GM12864 (cell line): ENCODE measurements at regions not wholly inside any gene's neighbourhood (a gene's known extent, or its start where the extent isn't known, plus 50 kb on each side); places are given as distances from the start of the nearest gene placed in this dataset.
"Not testable (repeated sequence)": the region's sequence is repeated elsewhere in the genome, so short reads cannot be mapped to it uniquely, and the experiment has no call there.

Experiments used
- DNase-seq: peaks from one replicate; pipeline ENCODE4 v3.0.0-alpha.2; 2011; ENCODE audit warnings: low read depth
- H3K4me3 ChIP-seq: 2 replicates; pipeline ENCODE4 v1.5.1; 2011; ENCODE audit warnings: mild to moderate bottlenecking, low read depth, low read length, control low read depth
- TF ChIP-seq, protein P1 (sequence below): IDR thresholded peaks from 2 replicates; pipeline ENCODE4 v1.5.1; 2011; ENCODE audit warnings: low read depth, mild to moderate bottlenecking, moderate library complexity, low read length, control low read depth, inconsistent platforms; ENCODE audit errors: missing control alignments

DNA sequence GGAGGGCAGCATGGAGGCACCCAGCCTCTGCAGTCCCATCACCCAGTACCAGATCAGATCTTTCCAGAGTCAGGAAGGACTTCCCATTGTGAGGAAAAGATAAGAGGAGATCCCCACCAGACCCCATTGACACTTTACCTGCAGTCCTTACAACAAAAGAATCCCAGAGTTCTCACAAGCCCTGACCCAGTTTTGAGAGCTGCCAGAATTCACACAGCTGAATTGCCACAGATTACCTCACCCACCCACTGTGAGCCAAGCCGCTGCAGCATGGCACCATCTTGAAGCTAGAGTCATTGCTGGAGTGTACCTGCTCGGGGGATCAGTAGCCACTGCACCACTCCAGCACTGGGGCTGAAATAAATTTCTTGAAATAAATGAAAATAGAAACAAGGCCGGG lies 91.8 kb upstream of the UBASH3B start:
- no peak overlapping the region for H3K4me3 ChIP-seq
- DNase-seq: no peak
- TF ChIP-seq, protein P1, sequence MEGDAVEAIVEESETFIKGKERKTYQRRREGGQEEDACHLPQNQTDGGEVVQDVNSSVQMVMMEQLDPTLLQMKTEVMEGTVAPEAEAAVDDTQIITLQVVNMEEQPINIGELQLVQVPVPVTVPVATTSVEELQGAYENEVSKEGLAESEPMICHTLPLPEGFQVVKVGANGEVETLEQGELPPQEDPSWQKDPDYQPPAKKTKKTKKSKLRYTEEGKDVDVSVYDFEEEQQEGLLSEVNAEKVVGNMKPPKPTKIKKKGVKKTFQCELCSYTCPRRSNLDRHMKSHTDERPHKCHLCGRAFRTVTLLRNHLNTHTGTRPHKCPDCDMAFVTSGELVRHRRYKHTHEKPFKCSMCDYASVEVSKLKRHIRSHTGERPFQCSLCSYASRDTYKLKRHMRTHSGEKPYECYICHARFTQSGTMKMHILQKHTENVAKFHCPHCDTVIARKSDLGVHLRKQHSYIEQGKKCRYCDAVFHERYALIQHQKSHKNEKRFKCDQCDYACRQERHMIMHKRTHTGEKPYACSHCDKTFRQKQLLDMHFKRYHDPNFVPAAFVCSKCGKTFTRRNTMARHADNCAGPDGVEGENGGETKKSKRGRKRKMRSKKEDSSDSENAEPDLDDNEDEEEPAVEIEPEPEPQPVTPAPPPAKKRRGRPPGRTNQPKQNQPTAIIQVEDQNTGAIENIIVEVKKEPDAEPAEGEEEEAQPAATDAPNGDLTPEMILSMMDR: no peak

DNA sequence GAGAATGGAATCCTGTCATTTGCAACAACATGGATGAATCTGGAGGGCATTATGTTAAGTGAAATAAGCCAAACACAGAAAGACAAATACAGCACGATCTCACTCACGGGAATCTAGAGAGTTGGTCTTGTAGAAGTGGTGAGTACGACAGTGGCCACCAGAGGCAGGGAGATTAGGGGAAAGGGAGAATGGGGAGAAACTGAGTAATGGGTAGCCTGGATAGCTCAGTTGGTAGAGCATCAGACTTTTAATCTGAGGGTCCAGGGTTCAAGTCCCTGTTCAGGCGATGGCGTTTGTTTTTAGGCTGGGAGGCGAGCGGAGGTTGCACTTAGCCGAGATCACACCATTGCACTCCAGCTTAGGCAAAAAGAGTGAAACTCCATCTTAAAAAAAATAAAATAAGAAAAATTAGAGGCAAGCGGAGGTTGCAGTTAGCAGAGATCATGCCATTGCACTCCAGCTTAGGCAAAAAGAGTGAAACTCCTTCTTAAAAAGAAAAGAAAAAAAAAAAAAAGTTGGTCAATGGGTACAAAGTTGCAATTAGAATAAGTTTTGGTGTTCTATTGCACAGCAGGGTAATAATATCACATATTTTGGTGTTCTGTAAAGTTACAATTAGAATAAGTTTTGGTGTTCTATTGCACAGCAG lies 95.7 kb upstream of the UBASH3B start:
- no peak for DNase-seq
- TF ChIP-seq, protein P1: no peak
- H3K4me3 ChIP-seq: no peak overlapping the region

DNA sequence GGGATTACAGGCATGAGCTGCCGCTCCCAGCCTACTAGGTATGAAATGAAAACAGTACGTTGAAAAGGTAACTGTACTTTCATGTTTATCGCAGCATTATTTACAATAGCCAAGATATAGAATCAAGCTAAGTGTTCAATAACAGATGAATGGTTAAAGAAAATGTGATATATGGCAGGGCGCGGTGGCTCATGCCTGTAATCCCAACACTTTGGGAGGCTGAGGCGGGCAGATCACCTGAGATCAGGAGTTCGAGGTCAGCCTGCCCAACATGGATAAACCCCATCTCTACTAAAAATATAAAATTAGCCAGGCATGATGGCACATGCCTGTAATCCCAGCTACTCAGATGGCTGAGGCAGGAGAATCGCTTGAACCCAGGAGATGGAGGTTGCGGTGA lies 96.3 kb upstream of the UBASH3B start:
- H3K4me3 ChIP-seq, DNase-seq: not testable (repeated sequence)

DNA sequence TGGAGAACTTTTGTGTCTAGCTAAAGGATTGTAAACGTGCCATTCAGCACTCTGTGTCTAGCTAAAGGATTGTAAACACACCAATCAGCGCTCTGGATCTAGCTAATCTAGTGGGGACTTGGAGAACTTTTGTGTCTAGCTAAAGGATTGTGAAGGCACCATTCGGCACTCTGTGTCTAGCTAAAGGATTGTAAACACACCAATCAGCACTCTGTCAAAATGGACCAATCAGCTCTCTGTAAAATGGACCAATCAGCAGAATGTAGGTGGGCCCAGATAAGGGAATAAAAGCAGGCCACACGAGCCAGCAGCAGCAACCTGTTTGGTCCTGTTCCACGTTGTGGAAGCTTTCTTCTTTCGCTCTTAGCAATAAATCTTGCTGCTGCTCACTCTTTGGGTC lies 98.4 kb upstream of the UBASH3B start:
- not testable (repeated sequence) for DNase-seq, H3K4me3 ChIP-seq

DNA sequence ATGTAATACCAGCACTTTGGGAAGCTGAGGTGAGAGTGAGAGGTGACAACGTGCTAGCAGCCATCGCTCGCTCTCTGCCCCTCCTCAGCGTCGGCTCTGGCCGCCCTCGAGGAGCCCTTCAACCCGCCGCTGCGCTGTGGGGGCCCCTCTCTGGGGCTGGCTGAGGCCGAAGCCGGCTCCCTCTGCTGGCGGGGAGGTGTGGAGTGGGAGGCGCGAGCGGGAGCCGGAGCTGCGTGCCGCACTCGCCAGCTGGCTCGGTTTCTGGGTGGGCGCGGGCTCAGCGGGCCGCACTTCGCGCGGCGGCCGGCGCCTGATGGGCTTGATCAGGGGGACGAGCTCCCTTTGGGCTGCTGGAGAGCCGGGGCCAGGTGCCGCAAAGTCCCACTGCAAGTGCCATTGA lies 98.9 kb upstream of the UBASH3B start:
- TF ChIP-seq, protein P1: no peak
- no peak overlapping the region for H3K4me3 ChIP-seq
- DNase-seq: no peak

DNA sequence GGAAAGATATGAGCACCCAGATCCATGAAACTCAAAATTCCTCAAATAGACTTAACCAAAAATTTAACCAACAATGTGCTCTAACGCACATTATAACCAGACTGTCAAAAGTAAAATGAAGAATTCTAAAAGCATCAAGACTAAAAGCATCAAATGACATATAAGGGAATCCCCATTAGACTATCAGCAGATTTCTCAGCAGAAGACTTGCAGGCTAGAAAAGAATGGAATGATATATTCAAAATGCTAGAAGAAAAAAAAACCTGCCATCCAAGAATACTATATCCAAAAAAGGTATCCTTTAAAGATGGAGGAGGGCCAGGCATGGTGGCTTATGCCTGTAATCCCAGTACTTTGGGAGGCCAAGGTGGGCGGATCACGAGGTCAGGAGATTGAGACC lies 117.5 kb upstream of the UBASH3B start:
- DNase-seq: no peak
- no peak overlapping the region for H3K4me3 ChIP-seq
- TF ChIP-seq, protein P1: no peak

DNA sequence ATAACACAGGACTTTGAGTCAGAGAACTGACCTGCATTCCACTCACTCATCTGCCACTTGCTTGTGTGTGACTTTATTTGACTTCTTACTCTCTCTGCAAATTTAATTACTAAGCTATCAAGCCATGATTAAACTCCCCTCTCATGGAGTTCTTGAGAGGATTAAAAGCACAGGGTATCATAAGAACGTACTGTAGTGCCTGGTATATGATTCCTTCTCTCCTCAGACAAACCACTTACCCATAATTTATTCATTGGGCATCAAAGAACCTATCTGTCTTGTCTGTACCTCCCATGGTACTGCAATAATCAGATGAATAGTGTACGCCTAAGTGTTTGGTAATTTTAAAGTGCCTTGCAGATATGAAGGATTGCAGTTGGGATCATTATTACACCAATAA lies 130.6 kb upstream of the UBASH3B start:
- no peak for DNase-seq
- H3K4me3 ChIP-seq: no peak overlapping the region
- TF ChIP-seq, protein P1: no peak

DNA sequence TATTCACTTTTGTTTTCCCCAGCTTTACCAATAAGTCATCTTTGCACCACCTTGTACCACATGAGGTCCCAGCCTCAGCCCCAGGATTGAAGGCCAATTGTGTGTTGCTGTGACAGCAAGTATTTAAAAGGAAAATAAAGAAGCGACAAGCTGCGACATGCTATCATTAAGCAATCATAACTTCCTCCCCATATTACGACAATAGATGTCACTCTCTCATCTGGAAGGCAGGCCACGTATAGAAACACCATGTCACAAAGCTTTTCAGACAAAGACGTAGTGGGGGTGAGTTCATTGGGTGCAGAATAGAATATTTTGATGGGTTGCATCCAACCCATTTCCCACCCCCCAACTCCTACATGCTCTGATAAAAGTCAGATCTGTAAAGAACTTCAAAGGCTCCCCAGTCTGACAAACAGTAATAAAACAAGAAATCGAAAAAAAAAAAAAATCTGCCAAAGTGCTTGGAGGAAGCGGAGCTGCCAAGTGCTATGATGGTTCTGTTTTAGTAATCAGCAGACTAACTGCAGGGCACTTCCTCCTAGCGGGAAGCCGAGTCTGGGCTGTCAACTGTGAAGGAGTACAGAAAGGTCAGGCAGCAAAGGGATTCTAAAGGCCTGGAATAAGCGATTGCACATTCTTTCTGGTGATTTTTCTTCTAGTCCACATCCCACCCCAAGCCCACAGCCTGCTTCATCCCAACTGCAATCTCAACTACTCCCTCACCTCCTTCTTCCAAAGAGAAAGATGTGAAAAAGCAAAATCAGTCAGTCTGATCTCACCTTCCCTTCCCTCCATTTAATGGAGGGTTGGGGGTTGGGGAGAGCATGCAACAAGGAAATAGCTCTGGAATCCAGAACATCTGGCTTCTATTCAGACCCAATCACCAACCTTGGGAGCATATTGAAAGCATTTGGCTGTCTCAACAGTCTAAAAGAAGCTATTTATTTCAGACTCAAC lies 131.4 kb upstream of the UBASH3B start:
- DNase-seq: no peak
- TF ChIP-seq, protein P1: no peak
- H3K4me3 ChIP-seq: no peak overlapping the region
